Parathyroid adenoma (tissue), 2 donors: ENCODE measurements at regions not wholly inside any gene's neighbourhood (a gene's known extent, or its start where the extent isn't known, plus 50 kb on each side); places are given as distances from the start of the nearest gene placed in this dataset.

Experiments used
- H2AFZ ChIP-seq: fragments of 300-600 bp; sonication (generic); one replicate; pipeline ENCODE4 v1.7.0; 2017; ENCODE audit warnings: antibody characterized with exemption, mild to moderate bottlenecking
- H3K27ac ChIP-seq: fragments of 300-600 bp; sonication (generic); one replicate; pipeline ENCODE4 v1.7.0; 2017
- H3K27me3 ChIP-seq: fragments of 300-600 bp; sonication (generic); one replicate; pipeline ENCODE4 v1.7.0; 2017; ENCODE audit warnings: low read length; ENCODE audit not compliant: control insufficient read depth, insufficient read depth
- H3K36me3 ChIP-seq: fragments of 300-600 bp; sonication (generic); one replicate; pipeline ENCODE4 v1.7.0; 2017; ENCODE audit warnings: low read length; ENCODE audit not compliant: control insufficient read depth, insufficient read depth
- H3K4me1 ChIP-seq: fragments of 300-600 bp; sonication (generic); one replicate; pipeline ENCODE4 v1.7.0; 2017; ENCODE audit warnings: control low read depth
- H3K4me2 ChIP-seq: fragments of 300-600 bp; sonication (generic); one replicate; pipeline ENCODE4 v1.7.0; 2017; ENCODE audit warnings: low read length
- H3K4me3 ChIP-seq: fragments of 300-600 bp; sonication (generic); one replicate; pipeline ENCODE4 v1.7.0; 2017; ENCODE audit warnings: low read depth, low read length
- H3K79me2 ChIP-seq: fragments of 300-600 bp; sonication (generic); one replicate; pipeline ENCODE4 v1.7.0; 2017; ENCODE audit warnings: control low read depth
- H3K9ac ChIP-seq: fragments of 300-600 bp; sonication (generic); one replicate; pipeline ENCODE4 v1.7.0; 2017; ENCODE audit warnings: mild to moderate bottlenecking
- H3K9me3 ChIP-seq: fragments of 300-600 bp; sonication (generic); one replicate; pipeline ENCODE4 v1.7.0; 2017; ENCODE audit warnings: low read length; ENCODE audit not compliant: control insufficient read depth
- CTCF ChIP-seq: fragments of 300-600 bp; sonication (generic); IDR thresholded peaks from one replicate; pipeline ENCODE4 v1.7.0; 2017; ENCODE audit warnings: antibody characterized with exemption, mild to moderate bottlenecking
- donor health status: primary hyperparathyroidism.

- H3K4me2 ChIP-seq, result no peak overlapping the region
- no peak overlapping the region for H3K27ac ChIP-seq
- no peaks in the 10 kb centered on the region for H3K79me2 ChIP-seq
- H2AFZ ChIP-seq, result no peak overlapping the region
- TF ChIP-seq CTCF, result no peak
- H3K36me3 ChIP-seq, result no peaks in the 10 kb centered on the region
- no peaks in the 10 kb centered on the region for H3K27me3 ChIP-seq
- H3K9ac ChIP-seq, result no peak overlapping the region
- no peaks in the 10 kb centered on the region for H3K9me3 ChIP-seq
- H3K4me1 ChIP-seq, result no peaks in the 10 kb centered on the region
- no peak overlapping the region for H3K4me3 ChIP-seq
Measured at GRCh38 chr12:115802767-115803166, 474.7 kb downstream of the MED13L start.

- H2AFZ ChIP-seq, result no peak overlapping the region
- no peaks in the 10 kb centered on the region for H3K36me3 ChIP-seq
- no peak overlapping the region for H3K9ac ChIP-seq
- H3K4me1 ChIP-seq, result no peaks in the 10 kb centered on the region
- no peak overlapping the region for H3K4me2 ChIP-seq
- H3K9me3 ChIP-seq, result no peaks in the 10 kb centered on the region
- TF ChIP-seq CTCF, result no peak
- no peaks in the 10 kb centered on the region for H3K27me3 ChIP-seq
- H3K27ac ChIP-seq, result no peak overlapping the region
- H3K4me3 ChIP-seq, result no peak overlapping the region
- H3K79me2 ChIP-seq, result no peaks in the 10 kb centered on the region
Measured at GRCh38 chr12:115801871-115802270, 475.6 kb downstream of the MED13L start.

DNA sequence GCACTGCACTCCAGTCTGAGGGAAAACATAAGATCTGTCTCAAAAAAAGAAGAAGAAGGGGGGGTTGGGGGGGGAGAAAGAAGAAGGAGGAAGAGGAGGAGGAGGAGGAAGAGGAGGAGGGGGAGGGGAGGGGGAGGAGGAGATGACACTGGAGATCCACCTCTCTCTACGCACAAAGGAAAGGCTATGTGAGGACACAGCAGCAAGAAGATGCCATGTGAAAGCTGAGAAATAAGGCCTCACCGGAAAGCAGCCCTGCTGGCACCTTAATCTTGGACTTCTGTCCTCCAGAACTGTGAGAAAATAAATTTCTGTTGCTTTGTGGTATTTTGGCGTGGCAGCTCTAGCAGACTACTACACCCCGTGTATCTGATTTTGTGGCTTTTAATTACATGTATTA, 477.9 kb downstream of the MED13L start:
- H3K4me2 ChIP-seq, result no peak overlapping the region
- H3K4me3 ChIP-seq, result no peak overlapping the region
- H3K27ac ChIP-seq, result no peak overlapping the region
- H3K4me1 ChIP-seq, result no peaks in the 10 kb centered on the region
- TF ChIP-seq CTCF, result no peak
- no peak overlapping the region for H2AFZ ChIP-seq
- H3K27me3 ChIP-seq, result no peaks in the 10 kb centered on the region
- no peaks in the 10 kb centered on the region for H3K36me3 ChIP-seq
- no peak overlapping the region for H3K9ac ChIP-seq
- no peaks in the 10 kb centered on the region for H3K9me3 ChIP-seq
- no peaks in the 10 kb centered on the region for H3K79me2 ChIP-seq

DNA sequence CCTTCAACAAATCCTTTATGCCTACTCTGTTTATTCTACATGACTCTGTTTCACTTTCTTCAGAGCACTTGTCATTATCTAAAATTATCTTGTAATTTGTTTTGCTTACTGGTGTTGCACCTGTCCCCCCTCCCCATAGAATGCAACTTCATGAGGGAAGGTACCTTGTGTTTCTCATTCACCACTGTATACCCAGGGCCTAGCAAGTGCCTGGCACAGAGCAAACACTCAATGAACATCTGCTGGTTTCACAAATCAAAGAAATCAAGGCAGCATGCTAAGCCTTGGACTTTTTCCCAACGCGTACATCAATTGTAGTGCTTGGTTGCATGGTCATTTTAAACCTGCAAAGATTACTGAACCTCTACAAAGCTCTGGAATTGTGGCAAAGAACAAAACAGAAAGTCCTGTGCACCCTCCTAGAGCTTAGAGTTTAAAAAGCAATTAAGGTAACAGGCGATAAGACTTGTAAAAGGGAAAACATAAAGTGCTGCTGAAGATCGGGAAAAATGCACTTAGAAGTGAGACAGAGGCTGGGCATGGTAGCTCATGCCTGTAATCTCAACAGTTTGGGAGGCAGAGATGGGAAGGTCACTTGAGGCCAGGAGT, 479.1 kb downstream of the MED13L start:
- no peaks in the 10 kb centered on the region for H3K27me3 ChIP-seq
- no peak overlapping the region for H2AFZ ChIP-seq
- no peak overlapping the region for H3K27ac ChIP-seq
- no peak overlapping the region for H3K4me2 ChIP-seq
- no peak for TF ChIP-seq CTCF
- H3K9me3 ChIP-seq, result no peaks in the 10 kb centered on the region
- H3K4me1 ChIP-seq, result no peaks in the 10 kb centered on the region
- H3K9ac ChIP-seq, result no peak overlapping the region
- no peaks in the 10 kb centered on the region for H3K36me3 ChIP-seq
- H3K4me3 ChIP-seq, result no peak overlapping the region
- H3K79me2 ChIP-seq, result no peaks in the 10 kb centered on the region

GRCh38 chr12:115794659-115795081, 482.8 kb downstream of the MED13L start:
- Histone ChIP-seq H3K27ac (no peak overlapping the region), H3K79me2 (no peaks in the 10 kb centered on the region), H3K4me3 (no peak overlapping the region), H3K36me3 (no peaks in the 10 kb centered on the region), H3K4me1 (no peaks in the 10 kb centered on the region), H3K4me2 (no peak overlapping the region), H3K9me3 (no peaks in the 10 kb centered on the region), H3K27me3 (no peaks in the 10 kb centered on the region), H3K9ac (no peak overlapping the region), H2AFZ (no peak overlapping the region)
- no peak for TF ChIP-seq CTCF
